H9 (cell line): ENCODE measurements at regions not wholly inside any gene's neighbourhood (a gene's known extent, or its start where the extent isn't known, plus 50 kb on each side); places are given as distances from the start of the nearest gene placed in this dataset.

Experiments used
- DNase-seq: peaks from one replicate; pipeline ENCODE4 v3.0.0-alpha.2; 2017
- H2AFZ ChIP-seq: one replicate; pipeline ENCODE4 v1.6.1; 2013; ENCODE audit warnings: mild to moderate bottlenecking, low read length, control low read depth, moderate library complexity
- H2AK5ac ChIP-seq: 2 replicates; pipeline ENCODE4 v1.6.1; 2013; ENCODE audit warnings: low read length, control low read depth, mixed read lengths; ENCODE audit not compliant: insufficient read length
- H2BK120ac ChIP-seq: one replicate; pipeline ENCODE4 v1.6.1; 2013; ENCODE audit warnings: low read depth, mild to moderate bottlenecking, low read length, control low read depth, inconsistent platforms; ENCODE audit not compliant: poor library complexity, severe bottlenecking
- H2BK12ac ChIP-seq: 2 replicates; pipeline ENCODE4 v1.6.1; 2013; ENCODE audit warnings: low read length, control low read depth, mixed read lengths, low read depth; ENCODE audit not compliant: insufficient read length
- H2BK15ac ChIP-seq: 2 replicates; pipeline ENCODE4 v1.6.1; 2013; ENCODE audit warnings: low read depth, low read length, control low read depth
- H2BK20ac ChIP-seq: one replicate; pipeline ENCODE4 v1.6.1; 2013; ENCODE audit warnings: low read depth, mild to moderate bottlenecking, low read length, control low read depth, inconsistent platforms; ENCODE audit not compliant: poor library complexity, severe bottlenecking
- H2BK5ac ChIP-seq: 2 replicates; pipeline ENCODE4 v1.6.1; 2013; ENCODE audit warnings: low read length, control low read depth, mixed read lengths; ENCODE audit not compliant: insufficient read length
- H3K14ac ChIP-seq: 2 replicates; pipeline ENCODE4 v1.6.1; 2013; ENCODE audit warnings: low read length, control low read depth; ENCODE audit not compliant: insufficient read depth
- H3K18ac ChIP-seq: 2 replicates; pipeline ENCODE4 v1.6.1; 2013; ENCODE audit warnings: low read depth, mild to moderate bottlenecking, mixed read lengths, low read length, control low read depth; ENCODE audit not compliant: insufficient read length
- H3K23ac ChIP-seq: 2 replicates; pipeline ENCODE4 v1.6.1; 2013; ENCODE audit warnings: low read length, control low read depth, mixed read lengths, low read depth; ENCODE audit not compliant: insufficient read length
- H3K23me2 ChIP-seq: 2 replicates; pipeline ENCODE4 v1.6.1; 2013; ENCODE audit warnings: low read depth, mild to moderate bottlenecking, mixed read lengths, low read length, control low read depth; ENCODE audit not compliant: insufficient read length, poor library complexity, severe bottlenecking
- H3K27ac ChIP-seq: 2 replicates; pipeline ENCODE4 v1.5.1; 2013; ENCODE audit warnings: low read length, control low read depth, mixed read lengths, low read depth; ENCODE audit not compliant: insufficient read length
- H3K27me3 ChIP-seq: 2 replicates; pipeline ENCODE4 v1.6.1; 2013; ENCODE audit warnings: low read length, control low read depth, inconsistent platforms; ENCODE audit not compliant: insufficient read depth
- H3K4ac ChIP-seq: 2 replicates; pipeline ENCODE4 v1.6.1; 2013; ENCODE audit warnings: low read depth, mild to moderate bottlenecking, control low read depth, inconsistent platforms, low read length, moderate library complexity
- H3K4me1 ChIP-seq: 2 replicates; pipeline ENCODE4 v1.6.1; 2013; ENCODE audit warnings: low read length, control low read depth, inconsistent platforms; ENCODE audit not compliant: insufficient read depth
- H3K4me2 ChIP-seq: 2 replicates; pipeline ENCODE4 v1.6.1; 2013; ENCODE audit warnings: low read length, control low read depth, mixed read lengths; ENCODE audit not compliant: insufficient read length, insufficient read depth
- H3K56ac ChIP-seq: 2 replicates; pipeline ENCODE4 v1.6.1; 2013; ENCODE audit warnings: low read depth, mild to moderate bottlenecking, mixed read lengths, low read length, control low read depth; ENCODE audit not compliant: insufficient read length
- H3K79me1 ChIP-seq: 2 replicates; pipeline ENCODE4 v1.6.1; 2013; ENCODE audit warnings: low read depth, mild to moderate bottlenecking, moderate library complexity, low read length, control low read depth, inconsistent platforms; ENCODE audit not compliant: insufficient read depth, poor library complexity, severe bottlenecking
- H3K79me2 ChIP-seq: 2 replicates; pipeline ENCODE4 v1.6.1; 2013; ENCODE audit warnings: low read length, control low read depth, inconsistent platforms; ENCODE audit not compliant: insufficient read depth
- H3K9ac ChIP-seq: 2 replicates; pipeline ENCODE4 v1.6.1; 2013; ENCODE audit warnings: low read length, control low read depth, mixed read lengths; ENCODE audit not compliant: insufficient read length; ENCODE audit errors: extremely low read depth
- H3K9me3 ChIP-seq: one replicate; pipeline ENCODE4 v1.6.1; 2013; ENCODE audit warnings: low read depth, low read length, inconsistent platforms; ENCODE audit not compliant: control insufficient read depth
- H3T11ph ChIP-seq: one replicate; pipeline ENCODE4 v1.6.1; 2013; ENCODE audit warnings: mild to moderate bottlenecking, low read length, control low read depth, inconsistent platforms
- H4K20me1 ChIP-seq: one replicate; pipeline ENCODE4 v1.6.1; 2013; ENCODE audit not compliant: control insufficient read depth, insufficient read length, insufficient read depth
- H4K5ac ChIP-seq: 2 replicates; pipeline ENCODE4 v1.6.1; 2013; ENCODE audit warnings: low read depth, mild to moderate bottlenecking, mixed read lengths, low read length, control low read depth; ENCODE audit not compliant: insufficient read length
- H4K8ac ChIP-seq: replicated peaks from 2 replicates; pipeline ENCODE4 v1.6.1; 2013; ENCODE audit warnings: low read length, control low read depth, mixed read lengths, low read depth; ENCODE audit not compliant: insufficient read length
- H4K91ac ChIP-seq: 2 replicates; pipeline ENCODE4 v1.6.1; 2013; ENCODE audit warnings: low read depth, mild to moderate bottlenecking, moderate library complexity, mixed read lengths, low read length, control low read depth; ENCODE audit not compliant: insufficient read length
- H3K27ac Mint-ChIP-seq, 3 experiments: 2 replicates in 2 of 3; 3 replicates in 1 of 3; pipeline ENCODE4 v1.8.0; 2020 to 2021; ENCODE audit warnings: mixed read lengths in 3 of 3, mild to moderate bottlenecking in 1 of 3, moderate library complexity in 1 of 3
- H3K27me3 Mint-ChIP-seq: 2 replicates; pipeline ENCODE4 v1.8.0; 2021; ENCODE audit warnings: low read depth, mild to moderate bottlenecking, moderate library complexity, mixed read lengths
- H3K36me3 Mint-ChIP-seq, 3 experiments: 2 replicates in 2 of 3; 3 replicates in 1 of 3; pipeline ENCODE4 v1.8.0; 2020 to 2021; ENCODE audit warnings: low read depth in 3 of 3, mixed read lengths in 3 of 3; ENCODE audit not compliant: insufficient read depth in 1 of 3
- H3K4me1 Mint-ChIP-seq, 2 experiments: 2 replicates each; pipeline ENCODE4 v1.8.0; 2020; ENCODE audit warnings: mixed read lengths in 2 of 2
- H3K4me3 Mint-ChIP-seq, 2 experiments: 2 replicates in 1 of 2; 3 replicates in 1 of 2; pipeline ENCODE4 v1.8.0; 2020 to 2021; ENCODE audit warnings: mild to moderate bottlenecking in 2 of 2, mixed read lengths in 2 of 2, moderate library complexity in 1 of 2
- H3K9me3 Mint-ChIP-seq, 2 experiments: 2 replicates in 1 of 2; 3 replicates in 1 of 2; pipeline ENCODE4 v1.8.0; 2020; ENCODE audit warnings: mild to moderate bottlenecking in 2 of 2, mixed read lengths in 2 of 2, moderate library complexity in 1 of 2
- WGBS: extraction: QIAGEN DNeasy Blood & Tissue Kit; methylation state at CpG from one replicate; pipeline ENCODE4 v1.1.7; 2013; ENCODE audit warnings: missing lambda C conversion rate, low lambda C conversion rate, mixed read lengths; ENCODE audit not compliant: insufficient read length; ENCODE audit errors: extremely low coverage; 5-methylcytosine and 5-hydroxymethylcytosine counted together
- TF ChIP-seq, protein P1 (sequence below): fragments of 200-600 bp; sonication (generic); conservative IDR thresholded peaks from 3 replicates; pipeline ENCODE4 v1.8.0; 2021; ENCODE audit warnings: antibody characterized with exemption, mild to moderate bottlenecking

- Mint-ChIP-seq H3K27ac (no peak overlapping the region), H3K4me3 (no peak overlapping the region), H3K36me3 (peaks cover 8 to 20% (median 10%) of the 10 kb centered on the region in 3 experiments; a peak in 6 of 7 replicates), H3K4me1 (no peaks in the 10 kb centered on the region), H3K27me3 (no peaks in the 10 kb centered on the region; the same call in 1 of the 2 replicates), H3K9me3 (peaks cover 8 to 20% of the 10 kb centered on the region in 2 experiments)
- no peaks in the 10 kb centered on the region for H3K79me1 ChIP-seq
- DNase-seq = peak; percentile 39
- no peak overlapping the region for H3T11ph ChIP-seq
- H3K79me2 ChIP-seq = no peaks in the 10 kb centered on the region
- H3K4me1 ChIP-seq = no peaks in the 10 kb centered on the region
- TF ChIP-seq, protein P1, sequence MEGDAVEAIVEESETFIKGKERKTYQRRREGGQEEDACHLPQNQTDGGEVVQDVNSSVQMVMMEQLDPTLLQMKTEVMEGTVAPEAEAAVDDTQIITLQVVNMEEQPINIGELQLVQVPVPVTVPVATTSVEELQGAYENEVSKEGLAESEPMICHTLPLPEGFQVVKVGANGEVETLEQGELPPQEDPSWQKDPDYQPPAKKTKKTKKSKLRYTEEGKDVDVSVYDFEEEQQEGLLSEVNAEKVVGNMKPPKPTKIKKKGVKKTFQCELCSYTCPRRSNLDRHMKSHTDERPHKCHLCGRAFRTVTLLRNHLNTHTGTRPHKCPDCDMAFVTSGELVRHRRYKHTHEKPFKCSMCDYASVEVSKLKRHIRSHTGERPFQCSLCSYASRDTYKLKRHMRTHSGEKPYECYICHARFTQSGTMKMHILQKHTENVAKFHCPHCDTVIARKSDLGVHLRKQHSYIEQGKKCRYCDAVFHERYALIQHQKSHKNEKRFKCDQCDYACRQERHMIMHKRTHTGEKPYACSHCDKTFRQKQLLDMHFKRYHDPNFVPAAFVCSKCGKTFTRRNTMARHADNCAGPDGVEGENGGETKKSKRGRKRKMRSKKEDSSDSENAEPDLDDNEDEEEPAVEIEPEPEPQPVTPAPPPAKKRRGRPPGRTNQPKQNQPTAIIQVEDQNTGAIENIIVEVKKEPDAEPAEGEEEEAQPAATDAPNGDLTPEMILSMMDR = peak; percentile 76
- no peak overlapping the region for H2BK12ac ChIP-seq
- no peak overlapping the region for H3K14ac ChIP-seq
- no CpG with 5 or more reads among the region's 1 CpG for WGBS
- no peak overlapping the region for H2AK5ac ChIP-seq
- H2BK20ac ChIP-seq = no peak overlapping the region
- H3K4ac ChIP-seq = no peak overlapping the region
- H3K9me3 ChIP-seq = no peaks in the 10 kb centered on the region
- no peak overlapping the region for H3K56ac ChIP-seq
- H3K18ac ChIP-seq = no peak overlapping the region
- H2BK120ac ChIP-seq = no peak overlapping the region
- no peak overlapping the region for H3K9ac ChIP-seq
- H3K23me2 ChIP-seq = no peaks in the 10 kb centered on the region
- H4K5ac ChIP-seq = no peak overlapping the region
- H2BK5ac ChIP-seq = no peak overlapping the region
- no peak overlapping the region for H2AFZ ChIP-seq
- H4K91ac ChIP-seq = no peak overlapping the region
- no peak overlapping the region for H2BK15ac ChIP-seq
- H4K20me1 ChIP-seq = no peaks in the 10 kb centered on the region
- no peak overlapping the region for H3K23ac ChIP-seq
- H3K27ac ChIP-seq = no peak overlapping the region
- no peaks in the 10 kb centered on the region for H3K27me3 ChIP-seq
- H4K8ac ChIP-seq = no peak overlapping the region
- H3K4me2 ChIP-seq = no peak overlapping the region
These were observed 503.5 kb downstream of the LRFN5 start for GRCh38 chr14:42110167-42110566.
